ENCODE measurements at regions not wholly inside any gene's neighbourhood (a gene's known extent, or its start where the extent isn't known, plus 50 kb on each side); places are given as distances from the start of the nearest gene placed in this dataset.

DNA sequence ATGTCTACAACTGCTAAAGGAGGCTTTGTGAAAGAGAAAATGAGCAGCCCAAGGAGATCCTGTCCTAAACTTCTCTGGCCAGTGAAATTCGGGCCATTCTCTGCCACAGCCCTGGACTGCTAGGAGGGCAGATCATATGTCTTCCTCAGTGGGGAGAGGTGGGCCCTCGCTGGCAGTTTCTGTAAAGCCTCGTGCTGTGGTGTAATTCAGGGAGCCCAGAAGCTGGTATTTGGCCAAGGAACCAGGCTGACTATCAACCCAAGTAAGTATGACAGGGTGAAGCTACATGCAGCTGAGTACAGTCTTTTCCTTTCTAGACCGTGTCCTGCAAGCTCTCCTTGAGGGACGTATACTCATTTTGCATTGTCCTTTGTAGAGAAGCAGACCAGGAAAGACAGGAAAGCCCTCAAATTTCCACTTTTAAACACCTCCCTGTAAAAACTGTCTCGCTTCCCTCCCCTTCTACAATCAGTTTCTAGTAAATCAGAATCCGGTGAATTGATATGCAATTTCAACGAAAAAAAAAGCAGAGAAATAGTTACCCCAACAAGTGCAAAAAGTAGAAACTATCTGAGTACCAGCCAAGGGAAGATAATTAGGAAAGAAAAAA is 106.8 kb downstream of the DAD1 start:
- TF ChIP-seq, protein P1, sequence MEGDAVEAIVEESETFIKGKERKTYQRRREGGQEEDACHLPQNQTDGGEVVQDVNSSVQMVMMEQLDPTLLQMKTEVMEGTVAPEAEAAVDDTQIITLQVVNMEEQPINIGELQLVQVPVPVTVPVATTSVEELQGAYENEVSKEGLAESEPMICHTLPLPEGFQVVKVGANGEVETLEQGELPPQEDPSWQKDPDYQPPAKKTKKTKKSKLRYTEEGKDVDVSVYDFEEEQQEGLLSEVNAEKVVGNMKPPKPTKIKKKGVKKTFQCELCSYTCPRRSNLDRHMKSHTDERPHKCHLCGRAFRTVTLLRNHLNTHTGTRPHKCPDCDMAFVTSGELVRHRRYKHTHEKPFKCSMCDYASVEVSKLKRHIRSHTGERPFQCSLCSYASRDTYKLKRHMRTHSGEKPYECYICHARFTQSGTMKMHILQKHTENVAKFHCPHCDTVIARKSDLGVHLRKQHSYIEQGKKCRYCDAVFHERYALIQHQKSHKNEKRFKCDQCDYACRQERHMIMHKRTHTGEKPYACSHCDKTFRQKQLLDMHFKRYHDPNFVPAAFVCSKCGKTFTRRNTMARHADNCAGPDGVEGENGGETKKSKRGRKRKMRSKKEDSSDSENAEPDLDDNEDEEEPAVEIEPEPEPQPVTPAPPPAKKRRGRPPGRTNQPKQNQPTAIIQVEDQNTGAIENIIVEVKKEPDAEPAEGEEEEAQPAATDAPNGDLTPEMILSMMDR (IDR thresholded peaks at IDR 0.05; ENCODE audit: low read depth, low read length, poor library complexity, severe bottlenecking), result no peak
- TF ChIP-seq EZH2phosphoT487 (IDR thresholded peaks at IDR 0.05; ENCODE audit: borderline replicate concordance, low read length), result no peak

Measured in DOHH2 (cell line).